VCaP (cell line): ENCODE measurements at regions not wholly inside any gene's neighbourhood (a gene's known extent, or its start where the extent isn't known, plus 50 kb on each side); places are given as distances from the start of the nearest gene placed in this dataset.

Experiments used
- H3K27ac ChIP-seq: fragments of 450-650 bp; 2 replicates; pipeline ENCODE4 v1.5.1; 2017
- CTCF ChIP-seq: fragments of 450-650 bp; conservative IDR thresholded peaks from 2 replicates; pipeline ENCODE4 v1.5.1; 2017; ENCODE audit warnings: mild to moderate bottlenecking, moderate library complexity

- no peak overlapping the region for H3K27ac ChIP-seq
- TF ChIP-seq CTCF = no peak
Measured at GRCh38 chr11:79925570-79925969, 484.7 kb upstream of the TENM4 start.

GRCh38 chr11:79922641-79923040, 481.8 kb upstream of the TENM4 start:
- TF ChIP-seq CTCF = no peak
- H3K27ac ChIP-seq = no peak overlapping the region

- H3K27ac ChIP-seq = no peak overlapping the region
- no peak for TF ChIP-seq CTCF
Measured at GRCh38 chr11:79920480-79920879, 479.6 kb upstream of the TENM4 start.

- H3K27ac ChIP-seq = no peak overlapping the region
- no peak for TF ChIP-seq CTCF
Measured at GRCh38 chr11:79919350-79919749, 478.5 kb upstream of the TENM4 start.

GRCh38 chr11:79918846-79919245, 478.0 kb upstream of the TENM4 start:
- H3K27ac ChIP-seq = no peak overlapping the region
- TF ChIP-seq CTCF = no peak

GRCh38 chr11:79906164-79906563, 465.3 kb upstream of the TENM4 start:
- no peak for TF ChIP-seq CTCF
- no peak overlapping the region for H3K27ac ChIP-seq

GRCh38 chr11:79902493-79902892, 461.7 kb upstream of the TENM4 start:
- H3K27ac ChIP-seq = no peak overlapping the region
- TF ChIP-seq CTCF = no peak

- TF ChIP-seq CTCF = no peak
- H3K27ac ChIP-seq = no peak overlapping the region
Measured at GRCh38 chr11:79897896-79898295, 457.1 kb upstream of the TENM4 start.
